HFFc6 (cell line): ENCODE measurements at regions not wholly inside any gene's neighbourhood (a gene's known extent, or its start where the extent isn't known, plus 50 kb on each side); places are given as distances from the start of the nearest gene placed in this dataset.

Source experiments
- DNase-seq: peaks from one replicate; pipeline ENCODE4 v3.0.0-alpha.2; 2018
- H3K27ac Mint-ChIP-seq: 2 replicates; pipeline ENCODE4 v1.8.0; 2020; ENCODE audit warnings: mild to moderate bottlenecking, mixed read lengths
- H3K27me3 Mint-ChIP-seq: 2 replicates; pipeline ENCODE4 v1.8.0; 2021; ENCODE audit warnings: mild to moderate bottlenecking, moderate library complexity, mixed read lengths; ENCODE audit not compliant: insufficient read depth
- H3K36me3 Mint-ChIP-seq: 2 replicates; pipeline ENCODE4 v1.8.0; 2021; ENCODE audit warnings: low read depth, mixed read lengths
- H3K4me1 Mint-ChIP-seq: 2 replicates; pipeline ENCODE4 v1.8.0; 2020; ENCODE audit warnings: low read depth, mixed read lengths
- H3K4me3 Mint-ChIP-seq: 2 replicates; pipeline ENCODE4 v1.8.0; 2020; ENCODE audit warnings: mild to moderate bottlenecking, moderate library complexity, mixed read lengths
- H3K9me3 Mint-ChIP-seq: 2 replicates; pipeline ENCODE4 v1.8.0; 2020; ENCODE audit warnings: mild to moderate bottlenecking, mixed read lengths
- CTCF ChIP-seq: fragments of 200-600 bp; sonication (generic); IDR thresholded peaks from 2 replicates; pipeline ENCODE4 v1.5.0; 2021; ENCODE audit warnings: antibody characterized with exemption, mild to moderate bottlenecking

DNA sequence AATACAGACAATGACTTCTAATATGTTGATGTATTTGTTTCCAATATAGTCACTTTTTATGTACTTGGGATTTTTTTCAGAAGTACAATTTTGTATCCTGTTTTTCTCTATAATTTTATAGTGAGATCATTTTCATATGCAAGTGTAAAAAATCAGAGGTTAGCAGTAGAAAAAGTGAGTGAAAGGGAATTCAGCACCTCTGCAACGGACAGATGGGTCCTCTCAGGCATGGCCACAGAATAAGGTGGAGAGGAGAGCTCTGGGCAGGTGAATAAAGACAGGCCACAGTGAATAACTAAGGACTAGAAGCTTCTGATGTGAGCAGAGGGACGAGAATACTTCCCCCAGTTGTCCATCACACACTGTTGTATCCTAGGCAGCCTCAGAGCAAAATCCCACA, 210.1 kb upstream of the CNR1 start:
- Mint-ChIP-seq H3K9me3 (no peaks in the 10 kb centered on the region), H3K36me3 (no peaks in the 10 kb centered on the region), H3K27me3 (peaks cover 5% of the 10 kb centered on the region; the same call in 1 of the 2 replicates), H3K4me1 (peaks cover 25% of the 10 kb centered on the region), H3K4me3 (no peak overlapping the region), H3K27ac (no peak overlapping the region)
- TF ChIP-seq CTCF = no peak
- DNase-seq = no peak

- Mint-ChIP-seq H3K9me3 (peaks cover 5% of the 10 kb centered on the region; the same call in 1 of the 2 replicates), H3K4me3 (no peak overlapping the region), H3K27me3 (peaks cover 5% of the 10 kb centered on the region; the same call in 1 of the 2 replicates), H3K4me1 (peaks cover 14% of the 10 kb centered on the region; the same call in 1 of the 2 replicates), H3K36me3 (no peaks in the 10 kb centered on the region), H3K27ac (no peak overlapping the region)
- TF ChIP-seq CTCF = no peak
- no peak for DNase-seq
These were observed 208.4 kb upstream of the CNR1 start for GRCh38 chr6:88374553-88374952.

DNA sequence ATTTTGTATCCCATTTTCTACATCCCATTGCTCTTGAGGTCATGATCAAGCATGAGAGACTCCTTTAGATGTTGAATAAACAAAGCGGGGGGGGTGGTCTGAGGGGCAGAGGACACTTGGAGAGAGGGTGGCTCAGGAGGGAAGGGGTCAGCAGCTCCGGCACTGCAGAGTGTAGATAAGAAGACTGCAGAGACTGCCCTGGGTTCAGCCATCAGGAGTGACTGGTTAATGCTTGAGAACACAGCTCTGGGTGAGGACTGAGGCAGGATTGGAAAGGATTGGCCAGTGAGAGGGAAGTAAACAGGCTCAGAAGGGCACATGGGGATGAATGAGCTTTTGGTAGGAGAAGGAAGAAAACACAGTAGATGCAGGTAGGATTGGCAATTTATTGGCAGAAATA, 205.3 kb upstream of the CNR1 start:
- no peak for TF ChIP-seq CTCF
- Mint-ChIP-seq H3K27ac (no peak overlapping the region), H3K36me3 (no peaks in the 10 kb centered on the region), H3K9me3 (peaks cover 13% of the 10 kb centered on the region), H3K4me1 (peaks cover 3% of the 10 kb centered on the region; the same call in 1 of the 2 replicates), H3K4me3 (no peak overlapping the region), H3K27me3 (peaks cover 5% of the 10 kb centered on the region; the same call in 1 of the 2 replicates)
- no peak for DNase-seq

DNA sequence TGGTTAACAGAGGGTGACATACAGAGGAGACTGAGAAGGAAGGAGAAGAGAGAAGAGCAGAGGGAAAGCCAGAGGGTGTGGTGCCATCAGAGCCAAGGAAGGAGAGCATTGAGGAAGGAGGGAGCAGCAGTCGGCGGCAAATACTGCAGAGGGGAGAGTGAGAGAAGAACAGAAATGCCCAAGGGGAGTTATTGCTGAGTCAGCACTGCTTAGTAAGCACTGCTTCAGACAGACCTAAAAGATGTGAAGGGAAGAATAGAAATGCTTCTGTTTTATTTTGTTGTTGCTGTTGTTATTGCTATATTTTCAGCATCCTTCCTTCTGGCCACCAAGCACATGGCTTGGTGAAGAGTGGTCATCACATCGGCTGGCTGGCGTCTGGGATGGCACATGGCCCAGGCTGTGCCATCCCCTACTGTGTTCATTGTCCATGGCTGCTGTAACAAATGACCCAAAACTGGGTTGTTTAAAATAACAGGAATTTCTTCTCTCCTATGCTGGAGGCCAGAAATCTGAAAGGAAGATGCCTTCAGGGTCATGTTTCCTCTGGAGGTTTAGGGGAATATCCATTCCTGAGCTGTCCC, 204.1 kb upstream of the CNR1 start:
- Mint-ChIP-seq H3K9me3 (peaks cover 13% of the 10 kb centered on the region), H3K36me3 (no peaks in the 10 kb centered on the region), H3K27ac (no peak overlapping the region), H3K4me3 (no peak overlapping the region), H3K4me1 (no peaks in the 10 kb centered on the region), H3K27me3 (peaks cover 5% of the 10 kb centered on the region; the same call in 1 of the 2 replicates)
- TF ChIP-seq CTCF = no peak
- DNase-seq = no peak

- TF ChIP-seq CTCF = no peak
- peaks cover 2% of the 10 kb centered on the region; the same call in 1 of the 2 replicates for H3K27me3 Mint-ChIP-seq
- no peak for DNase-seq
- H3K4me3 Mint-ChIP-seq = no peak overlapping the region
- no peaks in the 10 kb centered on the region for H3K36me3 Mint-ChIP-seq
- no peak overlapping the region for H3K27ac Mint-ChIP-seq
- H3K4me1 Mint-ChIP-seq = no peaks in the 10 kb centered on the region
- H3K9me3 Mint-ChIP-seq = peaks cover 13% of the 10 kb centered on the region
These were observed 203.1 kb upstream of the CNR1 start for GRCh38 chr6:88369262-88369661.
